NCI-H226 (cell line): ENCODE measurements at regions not wholly inside any gene's neighbourhood (a gene's known extent, or its start where the extent isn't known, plus 50 kb on each side); places are given as distances from the start of the nearest gene placed in this dataset.
"Not testable (repeated sequence)": the region's sequence is repeated elsewhere in the genome, so short reads cannot be mapped to it uniquely, and the experiment has no call there.

Source experiments
- DNase-seq: peaks from one replicate; pipeline ENCODE4 v3.0.0-alpha.2; 2015

GRCh38 chr2:8342407-8342806 lies 339.4 kb upstream of the ID2 start:
- no peak for DNase-seq

- DNase-seq: no peak
These were observed 338.8 kb upstream of the ID2 start for GRCh38 chr2:8343031-8343430.

GRCh38 chr2:8344144-8345097 lies 337.4 kb upstream of the ID2 start:
- no peak for DNase-seq

DNA sequence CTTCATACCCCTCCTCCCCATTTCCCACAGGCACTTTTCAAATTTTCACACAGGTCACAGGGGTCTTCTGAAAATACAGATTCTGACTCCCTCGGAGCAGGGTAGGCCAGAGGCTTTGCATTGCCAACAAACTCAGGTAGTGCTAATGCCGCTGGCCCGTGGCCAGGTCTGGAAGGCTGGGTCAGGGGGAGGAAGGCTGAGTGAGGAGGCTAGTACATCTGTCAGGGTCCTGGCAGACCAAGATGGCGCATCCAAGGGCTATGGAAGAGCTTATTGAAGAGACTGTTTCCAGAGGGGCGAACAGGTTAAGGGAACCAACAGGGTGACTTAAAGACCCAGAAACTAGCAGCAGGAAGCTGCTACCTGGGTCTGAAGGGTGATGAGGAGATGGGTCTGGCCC lies 336.7 kb upstream of the ID2 start:
- no peak for DNase-seq

- DNase-seq: no peak
These were observed 335.6 kb upstream of the ID2 start for GRCh38 chr2:8346208-8346607.

DNA sequence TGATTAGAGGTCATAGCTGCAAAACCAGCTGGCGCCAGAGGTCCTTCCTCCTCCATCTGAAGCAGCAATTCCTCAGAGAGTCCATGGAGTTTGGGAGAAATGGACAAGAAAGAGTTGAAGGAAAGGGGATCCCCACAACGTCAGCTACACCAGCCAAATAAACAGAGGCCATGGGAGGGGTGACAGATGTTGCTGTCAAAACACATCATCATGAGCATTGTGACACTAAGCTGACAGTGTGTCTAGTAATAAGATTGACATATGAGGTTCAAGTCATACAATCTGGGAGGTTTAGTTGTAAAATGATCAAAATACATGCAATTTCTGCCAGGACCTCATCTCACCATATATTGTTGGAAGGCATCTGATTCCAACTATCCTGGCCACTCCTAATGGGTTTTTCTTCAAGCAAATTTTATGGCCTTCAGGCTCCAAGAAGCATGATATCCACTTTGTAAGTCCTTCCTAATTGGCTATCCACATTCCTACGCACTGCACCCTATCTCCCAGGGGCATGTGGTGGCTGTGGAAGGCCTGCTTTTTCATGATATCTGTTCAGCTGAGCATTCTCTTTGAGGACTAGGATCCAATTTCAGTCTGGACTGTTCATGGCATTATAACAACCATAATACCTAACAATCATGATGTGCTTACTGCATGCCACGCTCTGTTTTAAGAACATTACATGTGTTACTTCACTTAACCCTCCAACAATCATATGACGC lies 335.0 kb upstream of the ID2 start:
- no peak for DNase-seq

GRCh38 chr2:8348911-8349310 lies 332.9 kb upstream of the ID2 start:
- not testable (repeated sequence) for DNase-seq

GRCh38 chr2:8352296-8352695 lies 329.6 kb upstream of the ID2 start:
- no peak for DNase-seq

DNA sequence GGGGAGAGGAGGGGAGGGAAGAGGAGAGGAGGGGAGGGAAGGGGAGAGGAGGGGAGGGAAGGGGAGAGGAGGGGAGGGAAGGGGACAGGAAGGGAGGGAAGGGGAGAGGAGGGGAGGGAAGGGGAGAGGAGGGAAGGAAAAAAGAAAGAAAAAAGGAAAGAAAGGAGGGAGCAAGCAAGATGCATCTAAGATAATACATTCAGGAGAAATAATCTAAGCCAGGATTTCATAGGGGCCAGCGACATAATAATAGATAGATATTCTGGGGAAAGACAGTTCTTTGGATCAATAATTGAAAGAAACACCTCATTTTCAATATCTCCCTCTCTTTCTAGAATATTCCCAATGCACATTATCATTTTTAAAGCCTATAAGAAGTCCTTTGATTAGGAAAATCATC lies 328.9 kb upstream of the ID2 start:
- DNase-seq: no peak

DNA sequence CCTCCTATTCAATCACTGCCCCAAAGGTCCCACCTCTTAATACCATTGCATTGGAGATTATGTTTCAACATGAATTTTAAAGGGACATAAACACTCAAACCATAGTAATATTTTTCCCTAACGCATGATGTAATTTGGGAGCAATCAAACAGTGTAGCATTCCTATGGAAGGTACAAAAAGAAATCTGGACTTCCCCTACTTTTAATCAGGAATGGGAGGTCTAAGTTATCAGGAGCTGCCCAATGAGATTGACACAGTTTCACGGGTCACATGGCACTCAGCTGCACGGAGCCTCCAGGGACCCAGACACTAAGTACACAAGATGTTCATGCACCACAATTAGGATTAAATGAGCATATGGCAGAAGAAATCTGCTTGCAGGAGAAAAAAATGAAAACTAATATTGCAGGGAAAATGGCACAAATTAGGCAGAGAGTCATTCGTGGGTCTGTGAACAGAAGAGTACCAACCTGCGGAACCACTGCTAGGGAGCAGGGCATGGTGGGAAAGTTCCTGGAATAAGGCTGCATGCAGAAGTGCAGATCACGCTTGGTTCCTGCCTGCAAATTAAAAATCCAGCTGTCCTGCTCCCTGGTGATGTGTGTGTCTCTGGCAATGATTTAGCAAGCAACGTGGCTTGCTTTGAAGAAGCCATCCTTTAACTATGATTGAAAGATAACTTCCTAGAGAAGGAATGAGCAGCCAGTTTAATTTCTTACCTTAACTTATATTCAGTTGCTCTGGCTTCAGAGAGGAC lies 326.6 kb upstream of the ID2 start:
- DNase-seq: no peak

- no peak for DNase-seq
These were observed 323.9 kb upstream of the ID2 start for GRCh38 chr2:8357738-8358518.

- DNase-seq: no peak
These were observed 319.9 kb upstream of the ID2 start for GRCh38 chr2:8361930-8362329.

DNA sequence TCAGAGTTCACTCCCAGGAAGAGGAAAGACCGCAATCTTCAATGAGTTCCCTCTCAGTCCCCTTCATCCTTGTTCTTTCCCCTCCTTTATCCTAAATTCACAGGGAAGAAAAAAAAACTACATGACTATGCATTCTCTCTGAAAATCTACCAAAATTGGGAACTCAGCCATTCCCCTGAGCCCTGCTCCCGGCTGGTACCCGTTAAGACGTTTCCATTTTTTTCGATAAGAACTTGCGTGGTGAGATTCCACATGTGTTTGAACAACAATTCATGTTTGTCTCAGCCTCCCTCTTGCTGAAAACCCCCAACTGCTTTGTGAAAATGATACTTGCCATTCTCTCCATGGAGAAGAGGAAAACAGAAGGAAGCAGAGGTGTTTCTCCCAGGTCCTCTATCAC lies 318.7 kb upstream of the ID2 start:
- no peak for DNase-seq

DNA sequence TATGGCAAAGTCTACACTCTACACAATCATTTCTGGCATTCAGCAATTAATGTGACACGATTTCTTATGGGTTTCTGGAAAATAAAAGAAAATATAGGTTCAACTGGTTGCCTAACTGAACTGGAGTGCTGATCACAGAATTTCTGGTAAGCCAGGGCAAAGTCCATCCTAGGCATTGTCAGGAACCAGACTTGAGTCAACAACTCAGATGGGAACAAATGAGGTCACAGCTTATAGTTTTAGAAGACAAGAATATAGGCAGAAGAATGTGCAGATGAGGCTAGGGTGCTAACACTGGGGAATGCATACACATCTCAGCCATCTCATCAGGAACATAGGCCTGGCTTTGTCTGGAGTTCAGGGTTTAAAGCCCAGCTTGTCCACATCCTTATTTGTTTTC lies 317.2 kb upstream of the ID2 start:
- no peak for DNase-seq

- DNase-seq: no peak
These were observed 316.4 kb upstream of the ID2 start for GRCh38 chr2:8365331-8365910.

- DNase-seq: no peak
These were observed 314.0 kb upstream of the ID2 start for GRCh38 chr2:8367833-8368232.

DNA sequence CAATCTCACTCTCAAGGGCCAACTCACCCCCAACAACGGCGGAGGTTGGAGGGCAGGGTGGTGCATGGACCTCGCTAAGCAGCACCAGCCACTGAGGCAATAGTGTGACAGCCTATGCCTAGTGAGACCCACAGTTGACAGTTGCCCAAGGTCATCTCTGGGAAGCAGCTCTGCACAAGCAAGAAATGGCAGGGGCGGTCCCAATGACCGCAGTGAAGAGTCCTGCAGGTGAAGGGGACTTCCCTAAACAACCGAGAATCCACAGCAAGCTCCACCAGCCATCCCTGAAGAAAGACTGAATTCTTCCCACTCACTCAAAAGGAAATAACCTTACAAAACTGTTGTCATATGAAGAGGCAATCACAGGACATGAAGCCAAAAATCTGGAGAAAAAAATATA lies 313.4 kb upstream of the ID2 start:
- DNase-seq: no peak

DNA sequence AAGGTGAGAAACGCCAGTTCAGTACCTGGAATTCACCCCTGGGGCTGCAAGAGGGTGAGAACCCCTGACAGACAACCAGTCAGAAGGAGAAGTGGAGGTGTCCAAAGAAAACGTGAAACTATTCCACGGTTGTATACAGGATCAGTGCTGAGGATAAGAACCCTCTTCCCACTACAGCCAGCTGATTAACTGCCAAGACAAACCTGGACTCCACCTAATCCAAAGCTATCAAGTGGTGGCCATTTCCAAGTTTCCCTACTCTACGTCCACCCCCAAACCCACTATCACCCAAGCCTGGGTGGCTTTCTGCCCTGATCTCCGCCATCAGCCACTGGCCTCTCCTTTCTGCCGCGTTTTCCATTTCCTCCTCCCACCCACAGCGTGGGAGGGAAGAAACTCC lies 312.3 kb upstream of the ID2 start:
- no peak for DNase-seq

DNA sequence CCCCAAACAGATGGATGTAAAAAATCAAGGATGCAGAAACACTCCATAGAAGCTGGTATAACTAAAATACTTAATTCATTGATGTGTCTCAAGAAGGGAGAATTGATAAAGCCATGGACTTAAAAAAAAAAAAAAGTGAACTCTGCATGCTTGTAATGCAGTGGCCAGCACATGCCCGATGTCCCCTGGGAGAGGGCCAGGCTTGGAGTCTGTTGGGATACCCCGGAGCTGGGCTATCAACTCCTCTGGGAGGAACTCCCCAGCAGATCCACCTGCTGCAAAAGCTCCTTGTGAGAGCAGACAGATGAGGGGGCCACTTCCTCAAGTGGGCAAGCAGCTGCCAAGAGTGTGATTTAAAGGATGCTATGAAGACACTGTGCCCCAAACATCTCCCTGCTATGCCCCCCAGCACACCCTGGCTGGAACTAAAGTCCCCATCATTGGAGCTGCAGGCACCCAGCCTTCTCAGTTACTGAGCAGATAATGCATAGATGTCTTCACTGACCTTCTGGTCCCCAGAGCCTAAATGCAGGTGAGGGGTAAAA lies 311.5 kb upstream of the ID2 start:
- no peak for DNase-seq

DNA sequence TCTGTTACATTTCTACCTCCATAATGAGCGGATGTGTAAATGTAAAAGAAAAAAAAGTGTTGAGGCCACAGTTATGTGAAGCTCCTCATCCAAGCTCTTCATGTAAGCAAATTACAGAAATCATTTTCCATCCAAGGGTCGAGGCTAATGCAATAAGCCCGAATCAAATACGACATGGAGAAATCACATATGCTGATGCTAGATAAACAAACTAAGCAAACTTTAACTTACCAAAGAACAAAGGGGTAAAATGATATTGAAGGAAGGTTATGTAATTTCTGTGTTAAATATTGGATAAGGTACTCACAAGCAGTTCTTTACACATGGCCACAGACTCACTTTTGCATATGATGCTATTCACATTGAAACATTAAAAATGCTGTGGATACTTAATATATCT lies 310.2 kb upstream of the ID2 start:
- no peak for DNase-seq

DNA sequence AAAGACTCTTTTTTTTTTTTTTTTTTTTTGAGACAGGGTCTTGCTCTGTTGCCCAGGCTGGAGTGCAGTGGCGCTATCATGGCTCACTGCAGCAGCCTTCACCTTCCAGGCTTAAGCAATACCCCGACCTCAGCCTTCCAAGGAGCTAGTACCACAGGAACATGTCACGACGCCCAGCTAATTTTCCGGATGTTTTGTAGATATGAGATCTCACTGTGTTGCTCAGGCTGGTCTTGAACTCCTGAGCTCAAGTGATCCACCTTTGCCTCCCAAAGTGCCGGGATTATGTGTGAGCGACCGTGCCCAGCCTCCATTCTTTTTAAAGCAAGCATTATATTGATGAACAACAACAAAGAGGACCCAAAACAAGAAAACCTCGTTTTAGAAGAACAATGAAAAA lies 307.1 kb upstream of the ID2 start:
- no peak for DNase-seq
